Stomach (tissue), 8 donors: ENCODE measurements at regions not wholly inside any gene's neighbourhood (a gene's known extent, or its start where the extent isn't known, plus 50 kb on each side); places are given as distances from the start of the nearest gene placed in this dataset.

Experiments used
- DNase-seq, 2 donors: peaks; one replicate each; pipeline versions ENCODE4 v3.0.0 to v3.0.0-alpha.2; 2013 to 2019
- H3K27ac ChIP-seq, 5 donors: fragments of 200-600 bp in 4 of 5; sonication (generic) in 4 of 5; one replicate each; pipeline ENCODE4 v1.5.1; 2013 to 2019; ENCODE audit warnings: mild to moderate bottlenecking in 1 of 5, moderate library complexity in 1 of 5
- H3K27me3 ChIP-seq, 3 donors: fragments of 200-600 bp; sonication (generic); one replicate each; pipeline ENCODE4 v1.5.1; 2017 to 2019; ENCODE audit warnings: mixed run types in 1 of 3
- H3K36me3 ChIP-seq, 4 donors: fragments of 200-600 bp; sonication (generic); 1 replicate in 3 of 4; 2 replicates in 1 of 4; pipeline ENCODE4 v1.5.1; 2016 to 2019
- H3K4me1 ChIP-seq, 4 donors: fragments of 200-600 bp; sonication (generic); one replicate each; pipeline ENCODE4 v1.5.1; 2016 to 2019
- H3K4me3 ChIP-seq, 4 donors: fragments of 200-600 bp; sonication (generic) in 3 of 4; one replicate each; pipeline ENCODE4 v1.5.1; 2016 to 2019; ENCODE audit warnings: mild to moderate bottlenecking in 1 of 4
- H3K9me3 ChIP-seq, 4 donors: fragments of 200-600 bp; sonication (generic); one replicate each; pipeline ENCODE4 v1.5.1; 2016 to 2019
- EP300 ChIP-seq: sonication (generic); formaldehyde crosslinking; IDR thresholded peaks from one replicate; pipeline ENCODE4 v1.6.1; 2017; ENCODE audit warnings: antibody characterized with exemption
- POLR2A ChIP-seq, 4 donors: fragments of 450-650 bp; IDR thresholded peaks; one replicate each; pipeline ENCODE4 v1.6.1; 2016; ENCODE audit warnings: antibody characterized with exemption in 4 of 4, control low read depth in 2 of 4, mild to moderate bottlenecking in 1 of 4, moderate library complexity in 1 of 4
- POLR2AphosphoS5 ChIP-seq, 3 donors: sonication (generic); formaldehyde crosslinking; IDR thresholded peaks; one replicate each; pipeline ENCODE4 v1.6.1; 2016; ENCODE audit warnings: antibody characterized with exemption in 3 of 3
- WGBS, 5 donors: extraction: QIAGEN DNeasy Blood & Tissue Kit in 3 of 5; methylation state at CpG; one replicate each; pipeline versions ENCODE4 v1.1.5 to v1.1.7; 2013 to 2018; 5-methylcytosine and 5-hydroxymethylcytosine counted together
- intact Hi-C: fragments of 100-400 bp; cut with DNase I; formaldehyde crosslinking; loops from one replicate; pipeline ENCODE4 v1.15.1; 2023; ENCODE audit warnings: low total_unique reads
- TF ChIP-seq, protein P1 (sequence below), 7 experiments: fragments of 450-650 bp in 4 of 7; fragments of 200-600 bp in 3 of 7; sonication (generic) in 3 of 7; IDR thresholded peaks; one replicate each; pipeline ENCODE4 v1.5.1; 2016 to 2019; ENCODE audit warnings: antibody characterized with exemption in 7 of 7, control low read depth in 2 of 7, mild to moderate bottlenecking in 1 of 7
- donor health status: healthy with polysubstance abuse.
- donor health status: Bipolar disorder and iron deficiency.
- donor health status: healthy.

DNA sequence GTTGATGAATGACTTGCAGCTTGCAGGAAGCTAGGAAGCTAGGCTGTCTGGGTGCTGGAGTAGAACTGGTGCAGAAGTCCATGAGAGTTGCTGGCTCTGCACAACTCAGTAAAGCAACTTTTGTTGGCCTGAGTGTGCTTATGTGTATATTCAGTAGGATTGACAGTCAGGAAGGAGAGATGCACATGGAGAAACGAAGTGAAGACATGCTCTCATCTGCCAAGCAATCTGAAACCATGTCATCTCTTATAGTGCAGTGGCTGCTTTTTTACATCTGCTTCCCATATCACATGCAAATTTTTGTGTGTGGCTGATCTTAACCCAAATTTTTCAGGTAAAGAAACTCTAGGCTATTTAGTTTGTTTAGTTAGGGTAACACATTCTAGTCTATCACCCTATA lies 252.4 kb upstream of the HS3ST5 start:
- Histone ChIP-seq H3K36me3 (no peaks in the 10 kb centered on the region), H3K27me3 (no peaks in the 10 kb centered on the region), H3K27ac (no peak overlapping the region), H3K4me3 (no peak overlapping the region), H3K4me1 (no peaks in the 10 kb centered on the region), H3K9me3 (no peaks in the 10 kb centered on the region)
- intact Hi-C loops, result no loop called here
- TF ChIP-seq POLR2A (IDR thresholded peaks at IDR 0.05) (no peak), EP300 (no peak), POLR2AphosphoS5 (IDR thresholded peaks at IDR 0.05) (no peak)
- TF ChIP-seq, protein P1, sequence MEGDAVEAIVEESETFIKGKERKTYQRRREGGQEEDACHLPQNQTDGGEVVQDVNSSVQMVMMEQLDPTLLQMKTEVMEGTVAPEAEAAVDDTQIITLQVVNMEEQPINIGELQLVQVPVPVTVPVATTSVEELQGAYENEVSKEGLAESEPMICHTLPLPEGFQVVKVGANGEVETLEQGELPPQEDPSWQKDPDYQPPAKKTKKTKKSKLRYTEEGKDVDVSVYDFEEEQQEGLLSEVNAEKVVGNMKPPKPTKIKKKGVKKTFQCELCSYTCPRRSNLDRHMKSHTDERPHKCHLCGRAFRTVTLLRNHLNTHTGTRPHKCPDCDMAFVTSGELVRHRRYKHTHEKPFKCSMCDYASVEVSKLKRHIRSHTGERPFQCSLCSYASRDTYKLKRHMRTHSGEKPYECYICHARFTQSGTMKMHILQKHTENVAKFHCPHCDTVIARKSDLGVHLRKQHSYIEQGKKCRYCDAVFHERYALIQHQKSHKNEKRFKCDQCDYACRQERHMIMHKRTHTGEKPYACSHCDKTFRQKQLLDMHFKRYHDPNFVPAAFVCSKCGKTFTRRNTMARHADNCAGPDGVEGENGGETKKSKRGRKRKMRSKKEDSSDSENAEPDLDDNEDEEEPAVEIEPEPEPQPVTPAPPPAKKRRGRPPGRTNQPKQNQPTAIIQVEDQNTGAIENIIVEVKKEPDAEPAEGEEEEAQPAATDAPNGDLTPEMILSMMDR (IDR thresholded peaks at IDR 0.05), result no peak
- DNase-seq, result no peak
- 54 to 59% (median 56%) methylated on average over 1 of the region's 1 CpG for WGBS, 5 donors

DNA sequence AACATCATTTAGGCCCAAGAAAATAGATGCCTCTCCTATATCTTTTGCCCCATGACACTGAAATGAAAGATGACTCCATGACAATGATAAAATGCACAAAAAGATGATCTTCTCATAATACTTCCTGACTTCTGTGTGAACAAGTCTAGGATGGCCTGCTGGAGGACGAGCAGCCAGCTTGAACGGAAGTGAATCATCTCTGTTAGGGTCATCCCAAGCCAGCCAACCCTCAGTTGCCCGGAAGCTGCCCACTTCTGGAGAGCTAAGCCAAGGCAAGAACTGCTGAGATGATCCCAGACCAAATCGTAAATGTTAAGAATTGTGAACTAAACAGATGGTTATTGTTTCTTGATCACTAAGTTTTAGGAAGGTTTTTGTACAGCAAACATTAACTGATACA lies 249.7 kb upstream of the HS3ST5 start:
- H3K27me3 ChIP-seq, result no peaks in the 10 kb centered on the region
- H3K36me3 ChIP-seq, result no peaks in the 10 kb centered on the region
- no peak overlapping the region for H3K27ac ChIP-seq
- H3K4me1 ChIP-seq, result no peaks in the 10 kb centered on the region
- no peak overlapping the region for H3K4me3 ChIP-seq
- WGBS, 5 donors, result 80 to 92% (median 87%) methylated on average over 4 of the region's 4 CpGs
- DNase-seq, result no peak
- H3K9me3 ChIP-seq, result no peaks in the 10 kb centered on the region
- TF ChIP-seq POLR2AphosphoS5 (IDR thresholded peaks at IDR 0.05), result no peak
- TF ChIP-seq POLR2A (IDR thresholded peaks at IDR 0.05), result no peak
- TF ChIP-seq, protein P1 (IDR thresholded peaks at IDR 0.05), result no peak
- intact Hi-C loops, result no loop called here

DNA sequence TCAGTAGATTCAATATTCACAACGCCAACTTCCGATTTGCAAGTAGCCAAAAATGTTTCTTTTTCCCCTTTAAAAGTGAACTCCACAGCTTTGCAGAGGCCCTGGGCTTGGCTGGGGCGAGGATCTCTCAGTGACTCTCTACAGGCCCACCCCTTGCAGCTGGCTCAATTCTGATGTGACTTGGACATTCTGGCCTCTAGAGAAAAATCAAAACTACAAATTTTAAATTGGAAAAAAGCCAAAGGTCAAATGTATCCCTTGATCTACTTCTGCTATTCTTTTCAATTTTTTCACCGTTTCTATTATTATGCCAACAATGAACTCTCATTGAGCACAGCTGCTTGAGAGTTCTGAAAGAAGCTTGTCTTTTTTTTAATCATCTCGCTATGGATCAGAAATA lies 245.9 kb upstream of the HS3ST5 start:
- no peak for DNase-seq
- H3K4me1 ChIP-seq, result no peaks in the 10 kb centered on the region
- H3K4me3 ChIP-seq, result no peak overlapping the region
- H3K9me3 ChIP-seq, result peaks cover 0 to under 1% (median 0%) of the 10 kb centered on the region in 4 donors
- no peaks in the 10 kb centered on the region for H3K36me3 ChIP-seq
- H3K27ac ChIP-seq, result no peak overlapping the region
- H3K27me3 ChIP-seq, result no peaks in the 10 kb centered on the region
- 62 to 75% (median 67%) methylated on average over 5 of the region's 5 CpGs for WGBS, 5 donors
- TF ChIP-seq, protein P1 (IDR thresholded peaks at IDR 0.05), result no peak
- TF ChIP-seq POLR2AphosphoS5 (IDR thresholded peaks at IDR 0.05), result no peak
- intact Hi-C loops, result no loop called here

DNA sequence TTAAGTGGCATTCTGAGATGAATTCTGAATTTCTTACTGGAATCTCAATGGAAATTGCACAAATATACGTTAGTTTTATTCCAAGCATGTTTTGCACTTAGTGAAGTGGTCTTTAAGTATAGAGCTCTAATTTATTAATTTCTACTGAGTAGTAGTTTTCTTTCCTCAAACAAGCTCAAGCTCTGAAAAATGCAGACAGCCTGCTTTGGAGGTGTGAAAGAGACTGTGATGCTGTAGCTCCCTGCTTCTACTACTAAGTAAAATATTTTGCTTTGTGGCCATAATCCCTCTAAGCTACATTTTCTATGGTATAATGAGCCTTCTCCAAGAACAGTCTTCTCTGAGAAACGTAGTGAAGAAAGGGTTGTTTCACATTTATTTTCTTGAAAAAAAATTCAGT lies 243.5 kb upstream of the HS3ST5 start:
- intact Hi-C loops, result no loop called here

More for the DNA sequence above, 243.5 kb upstream of the HS3ST5 start:
- Histone ChIP-seq H3K27ac (no peak overlapping the region), H3K9me3 (peaks cover 0 to 22% (median 14%) of the 10 kb centered on the region in 4 donors), H3K27me3 (no peaks in the 10 kb centered on the region), H3K4me3 (no peak overlapping the region), H3K36me3 (no peaks in the 10 kb centered on the region), H3K4me1 (no peaks in the 10 kb centered on the region)
- DNase-seq, result no peak
- TF ChIP-seq EP300, result no peak
- TF ChIP-seq, protein P1 (IDR thresholded peaks at IDR 0.05), result no peak
- no peak for TF ChIP-seq POLR2A (IDR thresholded peaks at IDR 0.05)
- no peak for TF ChIP-seq POLR2AphosphoS5 (IDR thresholded peaks at IDR 0.05)
- 63 to 75% (median 68%) methylated on average over 2 of the region's 2 CpGs for WGBS, 5 donors
